T-helper 1 cell treated with Interleukin-12 subunit alpha and Interleukin-12 subunit beta and Interleukin-4 antibody, amounts not matched to agents 30 μg/mL and 1 μg/mL, for 36 hours (primary cell): ENCODE measurements at regions not wholly inside any gene's neighbourhood (a gene's known extent, or its start where the extent isn't known, plus 50 kb on each side); places are given as distances from the start of the nearest gene placed in this dataset.
"Not testable (repeated sequence)": the region's sequence is repeated elsewhere in the genome, so short reads cannot be mapped to it uniquely, and the experiment has no call there.

Experiments
- H3K27ac Mint-ChIP-seq: one replicate; pipeline ENCODE4 v1.8.0; 2021; ENCODE audit warnings: mild to moderate bottlenecking, mixed read lengths
- H3K27me3 Mint-ChIP-seq: one replicate; pipeline ENCODE4 v1.8.0; 2021; ENCODE audit warnings: low read depth, mixed read lengths
- H3K36me3 Mint-ChIP-seq: one replicate; pipeline ENCODE4 v1.8.0; 2021; ENCODE audit warnings: low read depth, mixed read lengths
- H3K4me1 Mint-ChIP-seq: one replicate; pipeline ENCODE4 v1.8.0; 2021; ENCODE audit warnings: low read depth, mixed read lengths
- H3K4me3 Mint-ChIP-seq: one replicate; pipeline ENCODE4 v1.8.0; 2021; ENCODE audit warnings: mild to moderate bottlenecking, moderate library complexity, mixed read lengths
- H3K9me3 Mint-ChIP-seq: one replicate; pipeline ENCODE4 v1.8.0; 2021; ENCODE audit warnings: mixed read lengths

DNA sequence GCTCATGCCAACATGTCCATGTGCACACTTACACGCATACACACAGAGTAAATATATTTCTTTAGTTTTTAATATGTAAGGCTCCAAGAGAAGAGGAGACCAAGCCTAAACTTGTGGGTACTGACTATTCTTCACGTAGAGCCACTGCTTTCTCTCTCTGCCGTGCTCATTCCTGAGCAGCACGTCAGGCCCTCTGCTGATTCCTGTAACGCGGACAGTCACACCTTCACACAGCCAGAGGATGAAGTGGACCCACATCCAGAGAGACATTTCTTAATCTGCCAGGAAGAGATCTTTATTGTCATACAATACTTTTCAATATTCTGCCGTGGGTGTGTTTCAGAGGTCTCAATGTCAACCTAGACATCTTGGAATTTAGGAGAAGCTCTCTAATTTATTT is 560.7 kb downstream of the STK39 start:
- Mint-ChIP-seq H3K4me3 (no peak overlapping the region), H3K27me3 (no peaks in the 10 kb centered on the region), H3K4me1 (no peaks in the 10 kb centered on the region), H3K9me3 (no peaks in the 10 kb centered on the region), H3K27ac (no peak overlapping the region), H3K36me3 (no peaks in the 10 kb centered on the region)

DNA sequence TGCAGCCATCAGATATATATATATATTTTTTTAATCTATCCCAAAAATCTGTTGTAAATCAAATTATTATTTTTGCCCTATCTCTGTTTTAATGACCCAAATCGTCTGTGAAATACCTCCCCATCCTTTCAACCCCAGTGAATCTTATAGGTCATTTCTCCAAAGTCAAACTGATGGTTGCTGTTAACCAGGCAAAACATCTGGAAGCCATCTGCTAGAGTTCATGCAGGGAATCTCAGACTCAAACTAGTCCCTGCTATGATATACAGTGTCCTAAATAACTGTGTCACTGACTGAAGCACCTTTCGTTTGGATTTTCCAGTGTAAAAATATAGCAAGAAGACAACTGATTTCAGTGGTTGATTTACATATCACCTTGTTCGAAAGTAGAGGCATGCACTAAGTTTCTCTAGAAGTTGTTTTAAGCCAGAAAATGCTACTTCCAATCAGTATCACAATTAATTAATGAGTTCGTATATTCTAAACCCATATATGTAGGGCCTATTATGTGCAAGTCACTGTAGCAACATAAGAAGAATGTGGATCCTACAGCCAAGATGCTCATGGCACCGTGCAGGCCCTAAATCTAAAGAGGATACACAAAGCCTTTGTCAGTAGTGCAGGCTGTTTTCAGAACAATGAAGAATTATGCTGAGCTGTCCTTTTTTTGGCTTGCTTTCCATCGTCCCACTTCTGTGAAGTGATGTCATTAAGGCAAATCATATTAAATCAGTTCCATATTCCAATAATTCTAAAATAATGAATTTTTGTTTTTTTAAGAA is 566.0 kb downstream of the STK39 start:
- Mint-ChIP-seq H3K27ac (no peak overlapping the region), H3K9me3 (no peaks in the 10 kb centered on the region), H3K4me1 (no peaks in the 10 kb centered on the region), H3K36me3 (no peaks in the 10 kb centered on the region), H3K4me3 (no peak overlapping the region), H3K27me3 (no peaks in the 10 kb centered on the region)

DNA sequence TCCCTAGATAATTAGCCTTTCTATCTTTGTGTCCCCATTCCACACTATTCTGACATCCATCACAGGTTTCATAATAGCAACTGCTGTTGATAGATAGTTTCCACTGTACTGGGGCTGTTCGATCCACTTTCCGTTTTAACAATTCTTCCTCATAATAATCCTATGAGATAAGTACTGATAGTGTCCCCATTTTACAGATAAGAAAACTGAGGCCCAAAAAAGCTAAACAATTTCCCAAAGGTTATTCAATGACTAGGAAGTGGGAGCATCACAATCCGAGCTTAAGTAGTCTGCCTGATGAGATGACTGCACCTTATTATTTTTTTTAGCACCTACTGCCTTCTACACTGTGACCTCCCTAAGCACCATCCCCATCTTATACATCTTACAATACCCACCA is 569.2 kb downstream of the STK39 start:
- H3K4me1 Mint-ChIP-seq = no peaks in the 10 kb centered on the region
- H3K27ac Mint-ChIP-seq = no peak overlapping the region
- H3K36me3 Mint-ChIP-seq = no peaks in the 10 kb centered on the region
- H3K27me3 Mint-ChIP-seq = no peaks in the 10 kb centered on the region
- no peaks in the 10 kb centered on the region for H3K9me3 Mint-ChIP-seq
- H3K4me3 Mint-ChIP-seq = no peak overlapping the region

DNA sequence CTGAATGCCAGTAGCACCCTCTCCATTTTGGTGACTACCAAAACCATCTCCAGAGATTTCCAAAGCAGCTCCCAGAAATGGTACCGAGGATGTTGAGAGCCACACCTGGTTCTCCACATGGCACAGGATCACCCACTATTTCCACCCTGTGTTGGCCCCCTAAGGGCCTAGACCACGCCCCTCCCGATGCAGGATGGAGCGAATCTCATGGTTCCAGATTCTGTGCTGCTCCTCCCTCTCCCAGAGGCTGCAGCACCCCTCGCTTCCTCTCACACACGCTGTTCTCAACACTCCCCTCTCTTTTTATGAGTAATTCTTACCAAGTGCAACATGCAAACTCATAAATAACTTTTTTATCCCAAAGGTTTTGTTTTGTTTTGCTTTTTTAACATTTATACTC is 571.5 kb downstream of the STK39 start:
- Mint-ChIP-seq H3K36me3 (no peaks in the 10 kb centered on the region), H3K27ac (no peak overlapping the region), H3K4me1 (no peaks in the 10 kb centered on the region), H3K9me3 (peaks cover 10% of the 10 kb centered on the region), H3K27me3 (no peaks in the 10 kb centered on the region), H3K4me3 (no peak overlapping the region)

DNA sequence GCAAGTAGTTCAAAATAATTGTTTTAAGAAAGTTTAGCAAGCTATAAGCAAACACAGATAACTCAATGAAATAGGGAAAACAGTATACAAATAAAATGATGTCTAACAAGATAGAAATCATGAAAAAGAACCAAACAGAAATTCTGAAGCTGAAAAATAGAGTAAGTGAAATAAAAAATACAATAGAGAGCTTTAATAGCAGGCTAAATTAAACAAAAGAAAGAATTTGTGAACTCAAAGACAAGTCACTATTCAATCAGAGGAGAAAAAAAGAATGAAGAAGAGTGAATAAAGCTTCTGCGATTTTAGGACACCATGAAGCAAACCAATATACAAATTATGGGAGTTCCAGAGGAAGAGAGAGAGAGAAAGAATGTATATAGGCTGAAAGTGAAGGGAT is 576.8 kb downstream of the STK39 start:
- H3K27me3 Mint-ChIP-seq = no peaks in the 10 kb centered on the region

DNA sequence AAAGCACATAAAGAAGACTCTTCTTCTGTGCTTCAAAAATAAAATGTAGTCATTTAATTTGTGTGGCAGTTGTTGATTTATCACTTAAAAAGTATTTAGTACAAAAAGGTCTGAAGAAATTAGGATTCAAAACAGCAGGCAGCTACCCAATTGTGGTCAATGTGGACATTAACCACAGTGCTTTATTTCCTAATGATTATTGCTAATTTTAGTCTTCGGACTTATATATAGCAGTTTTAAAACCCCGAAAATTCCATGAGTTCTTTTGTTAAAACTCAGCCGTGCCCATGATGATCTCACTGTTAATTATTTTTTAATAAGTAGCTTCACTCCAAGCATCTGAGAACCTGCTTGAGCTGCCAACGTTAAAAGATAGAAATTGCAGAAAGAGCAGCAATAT is 594.3 kb downstream of the STK39 start:
- no peaks in the 10 kb centered on the region for H3K4me1 Mint-ChIP-seq
- H3K36me3 Mint-ChIP-seq = no peaks in the 10 kb centered on the region
- no peak overlapping the region for H3K27ac Mint-ChIP-seq
- H3K4me3 Mint-ChIP-seq = no peak overlapping the region
- H3K27me3 Mint-ChIP-seq = no peaks in the 10 kb centered on the region
- no peaks in the 10 kb centered on the region for H3K9me3 Mint-ChIP-seq

More for the DNA sequence above, 576.8 kb downstream of the STK39 start:
- peaks cover 29% of the 10 kb centered on the region for H3K9me3 Mint-ChIP-seq
- H3K36me3 Mint-ChIP-seq = no peaks in the 10 kb centered on the region
- no peak overlapping the region for H3K4me3 Mint-ChIP-seq
- H3K4me1 Mint-ChIP-seq = no peaks in the 10 kb centered on the region
- no peak overlapping the region for H3K27ac Mint-ChIP-seq

DNA sequence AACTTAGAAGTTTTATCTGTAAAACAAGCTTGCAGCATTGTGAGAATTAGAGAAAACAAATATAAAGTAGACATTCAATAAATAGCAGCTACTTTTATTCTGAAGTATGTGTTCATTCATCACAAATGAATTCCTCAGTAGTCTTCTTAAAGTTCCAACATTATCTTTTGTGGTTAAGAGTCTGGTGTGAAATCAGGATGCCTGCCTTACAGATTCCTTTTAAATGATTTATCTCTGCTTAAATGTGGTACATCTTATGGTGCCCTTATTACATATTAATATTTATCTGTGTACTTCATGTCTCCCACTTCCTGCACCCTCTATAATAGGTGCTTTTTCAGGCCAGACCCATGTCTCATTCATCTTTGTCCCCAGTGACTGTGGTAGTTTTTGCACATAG is 595.0 kb downstream of the STK39 start:
- H3K27me3 Mint-ChIP-seq = no peaks in the 10 kb centered on the region
- H3K36me3 Mint-ChIP-seq = no peaks in the 10 kb centered on the region
- no peaks in the 10 kb centered on the region for H3K4me1 Mint-ChIP-seq
- H3K27ac Mint-ChIP-seq = no peak overlapping the region
- no peaks in the 10 kb centered on the region for H3K9me3 Mint-ChIP-seq
- H3K4me3 Mint-ChIP-seq = no peak overlapping the region

DNA sequence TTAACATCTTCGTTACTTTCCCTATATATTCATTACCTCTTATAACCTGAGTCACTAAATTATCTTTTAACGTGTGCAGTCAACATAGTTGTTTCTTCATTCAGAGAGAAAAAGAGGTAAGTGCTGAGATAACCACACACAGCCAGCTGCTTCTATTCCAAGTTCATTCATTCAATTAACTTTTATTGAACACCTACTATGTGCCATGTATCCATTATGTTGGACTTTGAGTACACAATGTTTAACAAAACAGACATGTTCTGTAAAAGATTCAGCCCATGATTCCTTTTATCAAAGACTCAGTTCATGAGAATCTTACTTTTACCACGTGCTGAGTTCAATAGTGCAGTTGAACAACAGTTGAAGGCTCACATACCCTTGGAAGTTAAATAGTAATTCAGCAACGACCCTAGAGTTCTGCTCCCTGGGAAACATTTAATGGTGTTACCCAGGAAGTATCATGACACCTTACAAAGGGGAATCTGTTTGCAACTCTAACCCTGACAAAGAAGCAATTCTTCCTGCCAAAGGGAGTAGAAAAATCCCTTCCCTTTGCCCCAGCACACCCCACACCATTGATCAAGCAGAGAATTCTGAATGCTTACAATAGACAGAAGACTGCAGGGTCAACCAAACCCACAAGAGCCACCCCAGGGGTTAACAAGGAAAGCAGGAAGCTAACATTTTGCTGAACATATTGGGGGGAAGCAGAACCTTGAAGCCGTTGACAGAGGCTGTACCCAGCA is 595.8 kb downstream of the STK39 start:
- Mint-ChIP-seq H3K27ac (no peak overlapping the region), H3K4me3 (no peak overlapping the region), H3K4me1 (no peaks in the 10 kb centered on the region), H3K27me3 (no peaks in the 10 kb centered on the region), H3K9me3 (no peaks in the 10 kb centered on the region), H3K36me3 (no peaks in the 10 kb centered on the region)

DNA sequence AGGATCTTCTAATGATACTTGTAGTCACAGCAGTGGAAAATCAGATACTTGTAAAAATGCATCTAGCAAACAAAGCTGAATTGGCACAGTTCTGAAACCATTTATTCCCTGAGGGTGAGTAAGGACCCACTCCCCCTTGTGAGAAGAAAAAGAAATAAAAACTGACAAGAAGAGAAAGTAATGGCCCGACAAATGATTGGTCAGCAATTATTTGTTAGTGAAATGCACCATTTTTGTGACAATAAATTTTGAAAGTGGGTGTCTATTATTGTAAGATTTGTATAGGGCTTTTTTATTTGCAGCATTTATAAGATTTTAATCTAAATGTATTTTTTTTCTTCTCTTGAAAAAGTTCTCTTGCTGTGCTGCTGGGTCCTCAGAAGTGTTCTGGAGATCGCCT is 600.8 kb downstream of the STK39 start:
- Mint-ChIP-seq H3K27me3 (no peaks in the 10 kb centered on the region), H3K4me1 (no peaks in the 10 kb centered on the region), H3K36me3 (no peaks in the 10 kb centered on the region), H3K27ac (no peak overlapping the region), H3K9me3 (no peaks in the 10 kb centered on the region), H3K4me3 (no peak overlapping the region)

DNA sequence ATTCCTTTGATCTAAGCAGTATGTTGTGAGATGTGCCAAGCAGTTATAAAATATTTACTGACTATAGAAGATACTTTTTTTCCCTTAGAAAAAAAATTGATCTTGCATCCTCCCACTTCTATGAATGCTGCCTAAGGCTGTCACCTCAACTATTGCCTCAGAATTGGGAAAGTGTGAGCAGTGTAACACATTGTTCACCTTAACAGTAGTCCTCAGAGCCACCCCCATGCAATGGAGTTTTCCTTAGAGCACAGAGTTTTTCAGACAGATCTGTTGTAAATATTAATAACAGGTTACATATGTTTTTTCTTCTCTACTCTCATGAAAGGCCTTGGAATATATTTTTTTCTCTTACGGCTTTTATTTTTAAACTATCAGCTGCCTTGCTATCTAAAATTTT is 607.3 kb downstream of the STK39 start:
- Mint-ChIP-seq H3K36me3 (no peaks in the 10 kb centered on the region), H3K27ac (no peak overlapping the region), H3K27me3 (no peaks in the 10 kb centered on the region), H3K4me1 (no peaks in the 10 kb centered on the region), H3K9me3 (no peaks in the 10 kb centered on the region), H3K4me3 (no peak overlapping the region)

DNA sequence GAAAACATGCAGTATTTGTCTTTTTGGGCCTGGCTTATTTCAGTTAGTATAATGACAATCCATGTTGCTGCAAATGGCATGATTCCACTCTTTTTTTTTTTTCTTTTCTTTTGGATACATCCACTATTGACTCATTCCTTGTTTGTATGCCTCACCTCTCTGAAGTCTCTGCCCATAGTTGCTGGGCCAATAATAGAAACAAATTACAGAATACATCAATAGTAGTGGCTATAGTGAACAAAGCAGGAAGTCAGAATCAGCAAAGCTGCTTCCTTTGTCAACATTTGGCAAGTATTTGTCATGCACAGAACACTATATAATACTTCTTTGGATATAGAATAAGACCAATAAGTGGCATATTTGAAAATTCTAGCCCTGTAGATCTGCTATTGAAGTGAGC is 609.7 kb downstream of the STK39 start:
- H3K4me1 Mint-ChIP-seq = no peaks in the 10 kb centered on the region

DNA sequence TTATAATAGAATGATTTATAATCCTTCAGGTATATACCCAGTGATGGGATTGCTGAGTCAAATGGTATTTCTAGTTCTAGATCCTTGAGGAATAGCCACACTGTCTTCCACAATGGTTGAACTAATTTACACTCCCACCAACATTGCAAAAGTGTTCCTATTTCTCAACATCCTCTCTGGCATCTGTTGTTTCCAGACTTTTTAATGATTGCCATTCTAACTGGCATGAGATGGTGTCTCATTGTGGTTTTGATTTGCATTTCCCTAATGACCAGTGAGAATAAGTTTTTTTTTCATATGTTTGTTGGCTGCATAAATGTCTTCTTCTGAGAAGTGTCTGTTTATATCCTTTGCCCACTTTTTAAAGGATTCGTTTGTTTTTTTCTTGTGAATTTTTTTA is 615.1 kb downstream of the STK39 start:
- not testable (repeated sequence) for H3K27ac Mint-ChIP-seq, H3K27me3 Mint-ChIP-seq, H3K4me3 Mint-ChIP-seq, H3K36me3 Mint-ChIP-seq, H3K9me3 Mint-ChIP-seq, H3K4me1 Mint-ChIP-seq

More for the DNA sequence above, 609.7 kb downstream of the STK39 start:
- no peaks in the 10 kb centered on the region for H3K27me3 Mint-ChIP-seq
- no peak overlapping the region for H3K27ac Mint-ChIP-seq
- no peak overlapping the region for H3K4me3 Mint-ChIP-seq
- H3K36me3 Mint-ChIP-seq = no peaks in the 10 kb centered on the region
- H3K9me3 Mint-ChIP-seq = no peaks in the 10 kb centered on the region

DNA sequence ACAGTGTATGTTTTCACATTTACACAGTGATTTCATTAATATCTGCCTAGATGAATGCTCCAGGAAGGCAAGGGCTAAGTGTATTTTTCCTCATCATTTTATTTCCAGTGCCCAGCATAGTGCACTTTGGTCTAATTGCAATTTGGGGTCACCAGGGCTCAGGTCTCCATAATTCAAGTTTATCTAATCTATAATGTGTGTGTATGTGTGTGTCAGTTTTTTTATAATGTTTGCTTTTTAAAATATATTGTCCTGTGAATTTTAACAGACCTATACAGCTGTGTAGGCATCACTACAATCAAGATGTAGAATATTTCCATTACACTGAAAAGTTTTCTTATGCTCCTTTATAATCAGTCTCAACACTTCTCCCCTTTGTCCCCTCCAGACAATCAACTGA is 620.4 kb downstream of the STK39 start:
- Mint-ChIP-seq H3K4me3 (no peak overlapping the region), H3K27me3 (no peaks in the 10 kb centered on the region), H3K27ac (no peak overlapping the region), H3K9me3 (no peaks in the 10 kb centered on the region), H3K36me3 (no peaks in the 10 kb centered on the region), H3K4me1 (no peaks in the 10 kb centered on the region)

DNA sequence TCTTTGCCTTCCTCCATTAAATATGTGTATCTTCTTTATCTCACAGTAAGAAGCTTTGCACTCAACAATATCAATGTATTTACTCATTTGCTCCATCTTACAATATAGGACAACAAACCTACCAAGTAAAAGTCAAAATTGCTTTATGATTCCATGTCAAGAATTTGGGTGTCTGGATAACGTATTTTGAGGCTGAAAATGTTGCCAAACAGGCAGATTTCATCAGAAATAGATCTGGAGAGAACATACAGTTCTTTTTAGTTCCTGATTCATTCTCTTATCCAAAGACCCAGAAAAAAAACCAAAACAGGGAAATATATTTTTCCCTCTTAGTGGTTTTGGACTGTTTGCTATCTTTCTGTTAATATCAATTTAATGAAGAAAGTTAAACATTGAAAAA is 621.1 kb downstream of the STK39 start:
- Mint-ChIP-seq H3K27me3 (no peaks in the 10 kb centered on the region), H3K9me3 (no peaks in the 10 kb centered on the region), H3K36me3 (no peaks in the 10 kb centered on the region), H3K4me3 (no peak overlapping the region), H3K4me1 (no peaks in the 10 kb centered on the region), H3K27ac (no peak overlapping the region)

DNA sequence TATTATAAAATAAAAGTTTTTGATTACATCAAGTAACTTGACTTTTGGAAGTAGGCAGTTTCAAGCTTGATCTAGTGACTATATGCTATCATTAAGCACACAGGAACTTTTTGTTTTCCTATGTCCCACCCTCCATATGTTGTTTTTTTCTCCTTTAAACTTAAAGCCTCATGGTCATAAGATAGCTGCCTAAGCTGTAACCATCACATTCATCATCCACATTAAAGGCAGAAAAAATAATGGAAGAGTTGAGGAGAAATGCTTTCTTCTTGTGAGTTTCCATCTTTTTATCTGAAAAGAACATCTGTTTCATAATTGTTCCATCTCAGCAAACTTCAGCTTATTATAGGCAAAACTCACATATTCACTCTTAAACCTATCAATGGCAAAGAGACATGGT is 630.4 kb downstream of the STK39 start:
- Mint-ChIP-seq H3K27me3 (no peaks in the 10 kb centered on the region), H3K27ac (no peak overlapping the region), H3K9me3 (no peaks in the 10 kb centered on the region), H3K4me1 (no peaks in the 10 kb centered on the region), H3K36me3 (no peaks in the 10 kb centered on the region), H3K4me3 (no peak overlapping the region)
